NB4 (cell line): ENCODE measurements at regions not wholly inside any gene's neighbourhood (a gene's known extent, or its start where the extent isn't known, plus 50 kb on each side); places are given as distances from the start of the nearest gene placed in this dataset.

Experiments
- CTCF ChIP-seq: IDR thresholded peaks from one replicate; pipeline ENCODE4 v1.5.1; 2012; ENCODE audit warnings: low read depth, low read length
- MAX ChIP-seq: IDR thresholded peaks from 2 replicates; pipeline ENCODE4 v1.6.1; 2011; ENCODE audit warnings: low read depth, low read length
- MYC ChIP-seq: IDR thresholded peaks from 2 replicates; pipeline ENCODE4 v1.6.1; 2011; ENCODE audit warnings: low read depth, low read length
- POLR2A ChIP-seq: IDR thresholded peaks from 2 replicates; pipeline ENCODE4 v1.6.1; 2011; ENCODE audit warnings: mild to moderate bottlenecking; ENCODE audit not compliant: insufficient read length; ENCODE audit errors: extremely low read depth

GRCh38 chr7:38122501-38122900 lies 55.5 kb upstream of the STARD3NL start:
- no peak for TF ChIP-seq CTCF
- no peak for TF ChIP-seq POLR2A
- TF ChIP-seq MYC, result no peak
- TF ChIP-seq MAX, result no peak
